ENCODE measurements at regions not wholly inside any gene's neighbourhood (a gene's known extent, or its start where the extent isn't known, plus 50 kb on each side); places are given as distances from the start of the nearest gene placed in this dataset.

GRCh38 chr2:64296695-64297346 lies 152.6 kb upstream of the PELI1 start:
- WGBS = 96% methylated on average over 8 of the region's 8 CpGs
- Histone ChIP-seq H3K4me1 (ENCODE audit: control insufficient read depth in 2 of 2, insufficient read depth in 2 of 2, low read length in 2 of 2) (no peaks in the 10 kb centered on the region), H3K27me3 (ENCODE audit: control insufficient read depth in 2 of 2, insufficient read depth in 1 of 2, low read length in 1 of 2) (no peaks in the 10 kb centered on the region), H3K9me3 (ENCODE audit: control insufficient read depth in 2 of 2, insufficient read depth in 1 of 2, low read length in 1 of 2) (no peaks in the 10 kb centered on the region), H3K27ac (ENCODE audit: low read depth in 1 of 2, low read length in 1 of 2) (no peak overlapping the region), H3K36me3 (ENCODE audit: control insufficient read depth in 2 of 2, insufficient read depth in 2 of 2, low read length in 1 of 2) (no peaks in the 10 kb centered on the region), H3K4me3 (ENCODE audit: low read length in 2 of 2) (no peak overlapping the region)
- DNase-seq (ENCODE audit: low read depth in 6 of 9, low spot score in 9 of 9) = no peak

DNA sequence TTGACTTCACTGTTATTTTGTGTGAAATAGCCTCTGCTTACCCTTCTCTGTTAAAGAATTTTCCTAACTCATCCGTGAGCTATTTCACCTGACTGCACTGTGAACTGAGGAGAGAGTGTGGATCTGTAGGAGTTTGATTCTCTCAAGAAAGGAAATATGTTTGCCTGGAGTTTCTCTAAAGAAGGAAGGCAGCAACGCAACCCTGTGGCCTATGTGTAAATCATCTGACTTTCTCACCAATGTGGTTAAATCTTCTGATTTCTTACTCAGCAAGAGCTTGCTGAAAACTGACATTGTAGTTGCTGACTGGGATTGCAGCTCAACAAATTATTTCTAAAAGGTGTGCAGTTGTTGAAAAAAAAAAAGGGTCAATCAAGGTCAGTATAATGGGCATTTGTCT lies 153.9 kb upstream of the PELI1 start:
- WGBS = 81% methylated on average over 2 of the region's 2 CpGs
- no peaks in the 10 kb centered on the region for H3K4me1 ChIP-seq (ENCODE audit: control insufficient read depth in 2 of 2, insufficient read depth in 2 of 2, low read length in 2 of 2)
- DNase-seq (ENCODE audit: low read depth in 6 of 9, low spot score in 9 of 9) = no peak
- no peak overlapping the region for H3K4me3 ChIP-seq (ENCODE audit: low read length in 2 of 2)
- no peaks in the 10 kb centered on the region for H3K27me3 ChIP-seq (ENCODE audit: control insufficient read depth in 2 of 2, insufficient read depth in 1 of 2, low read length in 1 of 2)
- no peaks in the 10 kb centered on the region for H3K9me3 ChIP-seq (ENCODE audit: control insufficient read depth in 2 of 2, insufficient read depth in 1 of 2, low read length in 1 of 2)
- H3K27ac ChIP-seq (ENCODE audit: low read depth in 1 of 2, low read length in 1 of 2) = no peak overlapping the region
- no peaks in the 10 kb centered on the region for H3K36me3 ChIP-seq (ENCODE audit: control insufficient read depth in 2 of 2, insufficient read depth in 2 of 2, low read length in 1 of 2)

- no peak overlapping the region for H3K4me3 ChIP-seq (ENCODE audit: low read length in 2 of 2)
- H3K27me3 ChIP-seq (ENCODE audit: control insufficient read depth in 2 of 2, insufficient read depth in 1 of 2, low read length in 1 of 2) = no peaks in the 10 kb centered on the region
- H3K27ac ChIP-seq (ENCODE audit: low read depth in 1 of 2, low read length in 1 of 2) = no peak overlapping the region
- H3K4me1 ChIP-seq (ENCODE audit: control insufficient read depth in 2 of 2, insufficient read depth in 2 of 2, low read length in 2 of 2) = no peaks in the 10 kb centered on the region
- no peaks in the 10 kb centered on the region for H3K36me3 ChIP-seq (ENCODE audit: control insufficient read depth in 2 of 2, insufficient read depth in 2 of 2, low read length in 1 of 2)
- DNase-seq (ENCODE audit: low read depth in 6 of 9, low spot score in 9 of 9) = no peak
- 95% methylated on average over 3 of the region's 3 CpGs for WGBS
- H3K9me3 ChIP-seq (ENCODE audit: control insufficient read depth in 2 of 2, insufficient read depth in 1 of 2, low read length in 1 of 2) = no peaks in the 10 kb centered on the region
Observed at GRCh38 chr2:64300066-64300465, 153.9 kb upstream of the LGALSL start.

DNA sequence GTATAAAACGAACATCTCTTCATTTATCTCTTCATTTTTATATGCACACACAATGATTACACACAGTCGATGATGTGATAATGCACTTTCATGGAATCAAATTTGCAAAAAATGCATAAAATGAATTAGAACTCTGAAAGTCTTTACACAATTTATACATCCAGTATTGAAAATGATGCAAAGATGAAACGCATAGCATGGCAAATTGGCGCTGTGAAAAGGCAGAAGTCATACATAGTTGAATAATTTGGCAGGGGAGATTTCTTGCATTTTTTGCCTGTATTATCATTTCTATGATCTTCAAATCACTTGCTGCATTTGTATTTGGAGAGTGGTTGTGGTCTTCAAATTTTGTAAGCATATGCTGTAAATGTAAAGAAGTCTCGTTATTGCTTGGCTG lies 150.7 kb upstream of the LGALSL start:
- DNase-seq (ENCODE audit: low read depth in 6 of 9, low spot score in 9 of 9) = no peak
- H3K4me3 ChIP-seq (ENCODE audit: low read length in 2 of 2) = no peak overlapping the region
- no peak overlapping the region for H3K27ac ChIP-seq (ENCODE audit: low read depth in 1 of 2, low read length in 1 of 2)
- H3K9me3 ChIP-seq (ENCODE audit: control insufficient read depth in 2 of 2, insufficient read depth in 1 of 2, low read length in 1 of 2) = no peaks in the 10 kb centered on the region
- H3K36me3 ChIP-seq (ENCODE audit: control insufficient read depth in 2 of 2, insufficient read depth in 2 of 2, low read length in 1 of 2) = no peaks in the 10 kb centered on the region
- no peaks in the 10 kb centered on the region for H3K4me1 ChIP-seq (ENCODE audit: control insufficient read depth in 2 of 2, insufficient read depth in 2 of 2, low read length in 2 of 2)
- no peaks in the 10 kb centered on the region for H3K27me3 ChIP-seq (ENCODE audit: control insufficient read depth in 2 of 2, insufficient read depth in 1 of 2, low read length in 1 of 2)
- WGBS = 94% methylated on average over 5 of the region's 5 CpGs

- H3K27me3 ChIP-seq (ENCODE audit: control insufficient read depth in 2 of 2, insufficient read depth in 1 of 2, low read length in 1 of 2) = no peaks in the 10 kb centered on the region
- 94% methylated on average over 5 of the region's 5 CpGs for WGBS
- H3K9me3 ChIP-seq (ENCODE audit: control insufficient read depth in 2 of 2, insufficient read depth in 1 of 2, low read length in 1 of 2) = no peaks in the 10 kb centered on the region
- H3K4me1 ChIP-seq (ENCODE audit: control insufficient read depth in 2 of 2, insufficient read depth in 2 of 2, low read length in 2 of 2) = peaks cover 0 to 16% of the 10 kb centered on the region in 2 donors
- H3K27ac ChIP-seq (ENCODE audit: low read depth in 1 of 2, low read length in 1 of 2) = no peak overlapping the region
- no peaks in the 10 kb centered on the region for H3K36me3 ChIP-seq (ENCODE audit: control insufficient read depth in 2 of 2, insufficient read depth in 2 of 2, low read length in 1 of 2)
- H3K4me3 ChIP-seq (ENCODE audit: low read length in 2 of 2) = no peak overlapping the region
- no peak for DNase-seq (ENCODE audit: low read depth in 6 of 9, low spot score in 9 of 9)
Observed at GRCh38 chr2:64307421-64307820, 146.5 kb upstream of the LGALSL start.

GRCh38 chr2:64311191-64311910 lies 142.6 kb upstream of the LGALSL start:
- WGBS = 96% methylated on average over 17 of the region's 17 CpGs
- Histone ChIP-seq H3K4me3 (ENCODE audit: low read length in 2 of 2) (no peak overlapping the region), H3K27ac (ENCODE audit: low read depth in 1 of 2, low read length in 1 of 2) (peak overlapping the region; percentile 69 to 77), H3K4me1 (ENCODE audit: control insufficient read depth in 2 of 2, insufficient read depth in 2 of 2, low read length in 2 of 2) (peaks cover 0 to 23% of the 10 kb centered on the region in 2 donors), H3K9me3 (ENCODE audit: control insufficient read depth in 2 of 2, insufficient read depth in 1 of 2, low read length in 1 of 2) (no peaks in the 10 kb centered on the region), H3K27me3 (ENCODE audit: control insufficient read depth in 2 of 2, insufficient read depth in 1 of 2, low read length in 1 of 2) (no peaks in the 10 kb centered on the region), H3K36me3 (ENCODE audit: control insufficient read depth in 2 of 2, insufficient read depth in 2 of 2, low read length in 1 of 2) (no peaks in the 10 kb centered on the region)
- no peak for DNase-seq (ENCODE audit: low read depth in 6 of 9, low spot score in 9 of 9)

DNA sequence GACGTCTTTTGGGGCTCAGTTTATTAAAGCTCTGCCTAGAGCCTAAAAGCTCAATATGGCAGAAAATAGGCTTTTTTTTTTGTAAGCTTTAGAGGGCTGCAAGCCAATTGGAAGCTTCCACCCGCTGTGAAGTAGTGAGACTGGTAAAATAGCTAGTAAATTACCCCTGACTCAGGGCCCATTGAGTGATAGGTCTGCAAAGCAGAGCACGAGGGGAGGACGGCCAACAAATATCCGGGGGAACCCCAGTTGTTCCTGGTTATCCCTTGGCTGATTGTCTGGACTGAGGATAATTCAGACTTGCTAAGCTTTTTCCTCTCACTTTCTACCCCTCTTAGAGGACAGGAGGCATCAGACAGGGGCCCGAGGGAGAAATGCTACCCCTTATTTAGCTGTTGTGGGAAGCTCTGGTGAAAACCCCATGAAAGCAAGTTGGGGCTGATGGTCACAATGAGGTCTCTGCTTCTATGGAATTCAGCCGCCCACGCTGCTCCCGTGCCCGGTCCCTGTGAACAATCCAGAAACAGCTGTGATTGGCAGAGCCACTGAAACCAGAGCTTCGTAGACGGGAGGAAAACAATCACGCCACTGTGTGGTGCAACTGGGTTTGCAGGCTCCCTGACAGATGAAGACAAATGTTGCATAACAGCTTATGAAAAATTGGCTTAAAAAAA lies 141.9 kb upstream of the LGALSL start:
- no peaks in the 10 kb centered on the region for H3K9me3 ChIP-seq (ENCODE audit: control insufficient read depth in 2 of 2, insufficient read depth in 1 of 2, low read length in 1 of 2)
- DNase-seq (ENCODE audit: low read depth in 6 of 9, low spot score in 9 of 9) = peak in 1 of 9 donors; percentile 51
- no peaks in the 10 kb centered on the region for H3K36me3 ChIP-seq (ENCODE audit: control insufficient read depth in 2 of 2, insufficient read depth in 2 of 2, low read length in 1 of 2)
- H3K27ac ChIP-seq (ENCODE audit: low read depth in 1 of 2, low read length in 1 of 2) = peak overlapping the region; percentile 69 to 77
- peaks cover 4 to 30% of the 10 kb centered on the region in 2 donors for H3K4me1 ChIP-seq (ENCODE audit: control insufficient read depth in 2 of 2, insufficient read depth in 2 of 2, low read length in 2 of 2)
- H3K4me3 ChIP-seq (ENCODE audit: low read length in 2 of 2) = no peak overlapping the region
- 84% methylated on average over 13 of the region's 13 CpGs for WGBS
- H3K27me3 ChIP-seq (ENCODE audit: control insufficient read depth in 2 of 2, insufficient read depth in 1 of 2, low read length in 1 of 2) = no peaks in the 10 kb centered on the region

GRCh38 chr2:64312622-64313397 lies 141.2 kb upstream of the LGALSL start:
- H3K9me3 ChIP-seq (ENCODE audit: control insufficient read depth in 2 of 2, insufficient read depth in 1 of 2, low read length in 1 of 2) = no peaks in the 10 kb centered on the region
- H3K27me3 ChIP-seq (ENCODE audit: control insufficient read depth in 2 of 2, insufficient read depth in 1 of 2, low read length in 1 of 2) = no peaks in the 10 kb centered on the region
- peaks cover 11 to 37% of the 10 kb centered on the region in 2 donors for H3K4me1 ChIP-seq (ENCODE audit: control insufficient read depth in 2 of 2, insufficient read depth in 2 of 2, low read length in 2 of 2)
- no peaks in the 10 kb centered on the region for H3K36me3 ChIP-seq (ENCODE audit: control insufficient read depth in 2 of 2, insufficient read depth in 2 of 2, low read length in 1 of 2)
- peak overlapping the region; percentile 20 to 63 for H3K27ac ChIP-seq (ENCODE audit: low read depth in 1 of 2, low read length in 1 of 2)
- no peak overlapping the region for H3K4me3 ChIP-seq (ENCODE audit: low read length in 2 of 2)
- 87% methylated on average over 13 of the region's 13 CpGs for WGBS
- DNase-seq (ENCODE audit: low read depth in 6 of 9, low spot score in 9 of 9) = no peak

- H3K27me3 ChIP-seq (ENCODE audit: control insufficient read depth in 2 of 2, insufficient read depth in 1 of 2, low read length in 1 of 2) = no peaks in the 10 kb centered on the region
- H3K4me1 ChIP-seq (ENCODE audit: control insufficient read depth in 2 of 2, insufficient read depth in 2 of 2, low read length in 2 of 2) = peaks cover 14 to 43% of the 10 kb centered on the region in 2 donors
- WGBS = 95% methylated on average over 3 of the region's 3 CpGs
- H3K9me3 ChIP-seq (ENCODE audit: control insufficient read depth in 2 of 2, insufficient read depth in 1 of 2, low read length in 1 of 2) = no peaks in the 10 kb centered on the region
- no peak overlapping the region for H3K27ac ChIP-seq (ENCODE audit: low read depth in 1 of 2, low read length in 1 of 2)
- DNase-seq (ENCODE audit: low read depth in 6 of 9, low spot score in 9 of 9) = no peak
- no peak overlapping the region for H3K4me3 ChIP-seq (ENCODE audit: low read length in 2 of 2)
- no peaks in the 10 kb centered on the region for H3K36me3 ChIP-seq (ENCODE audit: control insufficient read depth in 2 of 2, insufficient read depth in 2 of 2, low read length in 1 of 2)
Observed at GRCh38 chr2:64313398-64313723, 140.6 kb upstream of the LGALSL start.
